Chondrocyte (in vitro differentiated cells): ENCODE measurements at regions not wholly inside any gene's neighbourhood (a gene's known extent, or its start where the extent isn't known, plus 50 kb on each side); places are given as distances from the start of the nearest gene placed in this dataset.

Experiments
- DNase-seq: peaks from one replicate; pipeline ENCODE4 v3.0.0; 2021; ENCODE audit warnings: mixed read lengths, low spot score
- H3K27ac Mint-ChIP-seq: one replicate; pipeline ENCODE4 v1.8.0; 2021; ENCODE audit warnings: mild to moderate bottlenecking, moderate library complexity, mixed read lengths; ENCODE audit not compliant: unreplicated experiment
- H3K27me3 Mint-ChIP-seq: 2 replicates; pipeline ENCODE4 v1.8.0; 2021; ENCODE audit warnings: low read depth, mixed read lengths
- H3K36me3 Mint-ChIP-seq: 2 replicates; pipeline ENCODE4 v1.8.0; 2021; ENCODE audit warnings: low read depth, mixed read lengths
- H3K4me1 Mint-ChIP-seq: 2 replicates; pipeline ENCODE4 v1.8.0; 2021; ENCODE audit warnings: low read depth, mild to moderate bottlenecking, mixed read lengths
- H3K4me3 Mint-ChIP-seq: one replicate; pipeline ENCODE4 v1.8.0; 2021; ENCODE audit warnings: mild to moderate bottlenecking, moderate library complexity, mixed read lengths; ENCODE audit not compliant: unreplicated experiment
- H3K9me3 Mint-ChIP-seq: 2 replicates; pipeline ENCODE4 v1.8.0; 2021; ENCODE audit warnings: low read depth, mixed read lengths
- TF ChIP-seq, protein P1 (sequence below): fragments of 200-600 bp; sonication (generic); IDR thresholded peaks from 2 replicates; pipeline ENCODE4 v1.5.0; 2021; ENCODE audit warnings: antibody characterized with exemption, mild to moderate bottlenecking, moderate library complexity

DNA sequence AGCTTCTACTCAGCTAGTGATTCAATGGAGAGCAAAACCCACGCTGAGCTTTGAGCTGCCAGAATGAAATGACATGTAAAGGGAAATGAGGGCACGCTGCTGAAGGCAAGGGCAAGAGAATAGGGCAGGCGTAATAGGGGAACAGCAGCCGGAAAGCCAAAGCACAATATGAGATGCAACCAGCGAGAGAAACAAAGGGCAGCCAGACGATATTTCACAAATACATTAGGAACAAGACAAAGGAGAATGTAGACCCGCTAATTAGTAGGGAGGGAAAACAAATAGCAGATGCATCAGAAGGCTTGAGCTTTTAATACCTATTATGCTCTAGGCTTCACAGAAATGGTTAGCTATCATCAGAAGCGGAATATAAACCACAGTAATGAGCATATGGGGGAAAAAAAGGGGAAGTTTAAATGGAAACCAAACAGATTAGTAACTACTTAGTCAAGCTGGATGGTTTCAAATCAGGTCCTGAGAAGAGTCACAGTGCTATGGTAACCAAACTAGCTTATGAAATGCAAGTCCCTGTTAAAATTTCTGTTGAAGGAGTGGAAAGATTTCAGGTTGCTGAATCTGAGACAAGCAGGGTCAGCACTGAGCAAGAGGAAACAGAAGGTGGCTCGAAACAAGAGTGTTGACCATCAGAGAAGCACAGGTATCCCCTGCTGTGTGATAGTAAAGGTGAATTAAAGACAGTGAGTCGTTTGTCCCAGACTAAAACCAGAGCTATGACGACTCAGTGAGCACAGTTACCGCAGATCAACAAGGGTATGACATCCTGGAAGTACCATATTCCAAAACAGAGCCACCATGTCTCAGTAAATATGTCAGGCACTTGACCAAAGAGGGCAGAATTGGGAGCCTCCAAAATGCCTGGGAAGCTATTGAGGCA is 496.9 kb upstream of the CELF2 start:
- H3K4me1 Mint-ChIP-seq, result peaks cover 28% of the 10 kb centered on the region
- no peaks in the 10 kb centered on the region for H3K36me3 Mint-ChIP-seq
- H3K4me3 Mint-ChIP-seq, result no peak overlapping the region
- TF ChIP-seq, protein P1, sequence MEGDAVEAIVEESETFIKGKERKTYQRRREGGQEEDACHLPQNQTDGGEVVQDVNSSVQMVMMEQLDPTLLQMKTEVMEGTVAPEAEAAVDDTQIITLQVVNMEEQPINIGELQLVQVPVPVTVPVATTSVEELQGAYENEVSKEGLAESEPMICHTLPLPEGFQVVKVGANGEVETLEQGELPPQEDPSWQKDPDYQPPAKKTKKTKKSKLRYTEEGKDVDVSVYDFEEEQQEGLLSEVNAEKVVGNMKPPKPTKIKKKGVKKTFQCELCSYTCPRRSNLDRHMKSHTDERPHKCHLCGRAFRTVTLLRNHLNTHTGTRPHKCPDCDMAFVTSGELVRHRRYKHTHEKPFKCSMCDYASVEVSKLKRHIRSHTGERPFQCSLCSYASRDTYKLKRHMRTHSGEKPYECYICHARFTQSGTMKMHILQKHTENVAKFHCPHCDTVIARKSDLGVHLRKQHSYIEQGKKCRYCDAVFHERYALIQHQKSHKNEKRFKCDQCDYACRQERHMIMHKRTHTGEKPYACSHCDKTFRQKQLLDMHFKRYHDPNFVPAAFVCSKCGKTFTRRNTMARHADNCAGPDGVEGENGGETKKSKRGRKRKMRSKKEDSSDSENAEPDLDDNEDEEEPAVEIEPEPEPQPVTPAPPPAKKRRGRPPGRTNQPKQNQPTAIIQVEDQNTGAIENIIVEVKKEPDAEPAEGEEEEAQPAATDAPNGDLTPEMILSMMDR, result no peak
- H3K27me3 Mint-ChIP-seq, result no peaks in the 10 kb centered on the region
- no peaks in the 10 kb centered on the region for H3K9me3 Mint-ChIP-seq
- no peak for DNase-seq
- H3K27ac Mint-ChIP-seq, result no peak overlapping the region

DNA sequence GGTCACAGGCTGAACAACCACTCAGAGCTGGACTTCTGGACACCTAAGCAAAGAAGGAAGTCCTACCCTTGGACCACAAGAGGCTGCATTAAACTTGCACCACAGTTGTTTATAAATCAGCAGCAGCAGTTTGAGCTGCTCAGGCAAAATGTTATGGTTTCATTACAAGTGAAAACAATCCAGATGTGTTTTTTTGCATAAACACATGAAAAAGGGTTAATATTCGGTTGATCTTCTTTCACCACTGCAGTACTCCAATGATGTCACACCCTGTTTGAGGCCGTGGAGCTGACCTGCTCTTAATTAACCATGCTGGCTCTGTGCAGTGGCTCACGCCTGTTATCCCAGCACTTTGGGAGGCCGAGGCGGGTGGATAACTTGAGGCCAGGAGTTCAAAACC is 490.8 kb upstream of the CELF2 start:
- Mint-ChIP-seq H3K27me3 (no peaks in the 10 kb centered on the region), H3K27ac (no peak overlapping the region), H3K9me3 (no peaks in the 10 kb centered on the region), H3K4me1 (no peaks in the 10 kb centered on the region), H3K36me3 (no peaks in the 10 kb centered on the region), H3K4me3 (no peak overlapping the region)
- DNase-seq, result no peak
- TF ChIP-seq, protein P1, result no peak

- TF ChIP-seq, protein P1, result no peak
- Mint-ChIP-seq H3K36me3 (no peaks in the 10 kb centered on the region), H3K4me3 (no peak overlapping the region), H3K27ac (no peak overlapping the region), H3K9me3 (no peaks in the 10 kb centered on the region), H3K27me3 (no peaks in the 10 kb centered on the region), H3K4me1 (peaks cover under 1% of the 10 kb centered on the region)
- no peak for DNase-seq
Observed at GRCh38 chr10:10527861-10528562, 489.7 kb upstream of the CELF2 start.

GRCh38 chr10:10528563-10528910 is 489.1 kb upstream of the CELF2 start:
- H3K27me3 Mint-ChIP-seq, result no peaks in the 10 kb centered on the region
- TF ChIP-seq, protein P1, result no peak
- no peak overlapping the region for H3K27ac Mint-ChIP-seq
- no peak for DNase-seq
- peaks cover 6% of the 10 kb centered on the region for H3K4me1 Mint-ChIP-seq
- H3K9me3 Mint-ChIP-seq, result no peaks in the 10 kb centered on the region
- no peak overlapping the region for H3K4me3 Mint-ChIP-seq
- no peaks in the 10 kb centered on the region for H3K36me3 Mint-ChIP-seq

GRCh38 chr10:10530313-10530712 is 487.4 kb upstream of the CELF2 start:
- no peaks in the 10 kb centered on the region for H3K27me3 Mint-ChIP-seq
- no peak overlapping the region for H3K27ac Mint-ChIP-seq
- TF ChIP-seq, protein P1, result no peak
- DNase-seq, result no peak
- H3K4me1 Mint-ChIP-seq, result peaks cover 9% of the 10 kb centered on the region
- H3K4me3 Mint-ChIP-seq, result no peak overlapping the region
- no peaks in the 10 kb centered on the region for H3K36me3 Mint-ChIP-seq
- no peaks in the 10 kb centered on the region for H3K9me3 Mint-ChIP-seq
